DOHH2 (cell line): ENCODE measurements at regions not wholly inside any gene's neighbourhood (a gene's known extent, or its start where the extent isn't known, plus 50 kb on each side); places are given as distances from the start of the nearest gene placed in this dataset.
"Not testable (repeated sequence)": the region's sequence is repeated elsewhere in the genome, so short reads cannot be mapped to it uniquely, and the experiment has no call there.

Experiments
- EZH2phosphoT487 ChIP-seq: fragments of 200-600 bp; sonication (generic); IDR thresholded peaks from 2 replicates; pipeline ENCODE4 v1.6.1; 2017; ENCODE audit warnings: borderline replicate concordance, mild to moderate bottlenecking, antibody characterized with exemption, low read length, moderate library complexity, mixed read lengths
- TF ChIP-seq, protein P1 (sequence below): fragments of 200-600 bp; sonication (generic); IDR thresholded peaks from one replicate; pipeline ENCODE4 v1.5.1; 2014; ENCODE audit warnings: antibody characterized with exemption, mild to moderate bottlenecking, low read depth, low read length; ENCODE audit not compliant: poor library complexity, severe bottlenecking

DNA sequence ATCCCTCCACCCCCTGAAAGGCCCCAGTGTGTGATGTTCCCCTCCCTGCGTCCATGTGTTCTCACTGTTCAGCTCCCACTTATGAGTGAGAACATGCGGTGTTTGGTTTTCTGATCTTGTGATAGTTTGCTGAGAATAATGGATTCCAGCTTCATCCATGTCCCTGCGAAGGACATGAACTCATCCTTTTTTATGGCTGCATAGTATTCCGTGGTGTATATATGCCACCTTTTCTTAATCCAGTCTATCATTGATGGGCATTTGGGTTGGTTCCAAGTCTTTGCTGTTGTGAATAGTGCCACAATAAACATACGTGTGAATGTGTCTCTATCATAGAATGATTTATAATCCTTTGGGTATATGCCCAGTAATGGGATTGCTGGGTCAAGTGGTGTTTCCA is 55.8 kb upstream of the IRX2 start:
- TF ChIP-seq, protein P1, sequence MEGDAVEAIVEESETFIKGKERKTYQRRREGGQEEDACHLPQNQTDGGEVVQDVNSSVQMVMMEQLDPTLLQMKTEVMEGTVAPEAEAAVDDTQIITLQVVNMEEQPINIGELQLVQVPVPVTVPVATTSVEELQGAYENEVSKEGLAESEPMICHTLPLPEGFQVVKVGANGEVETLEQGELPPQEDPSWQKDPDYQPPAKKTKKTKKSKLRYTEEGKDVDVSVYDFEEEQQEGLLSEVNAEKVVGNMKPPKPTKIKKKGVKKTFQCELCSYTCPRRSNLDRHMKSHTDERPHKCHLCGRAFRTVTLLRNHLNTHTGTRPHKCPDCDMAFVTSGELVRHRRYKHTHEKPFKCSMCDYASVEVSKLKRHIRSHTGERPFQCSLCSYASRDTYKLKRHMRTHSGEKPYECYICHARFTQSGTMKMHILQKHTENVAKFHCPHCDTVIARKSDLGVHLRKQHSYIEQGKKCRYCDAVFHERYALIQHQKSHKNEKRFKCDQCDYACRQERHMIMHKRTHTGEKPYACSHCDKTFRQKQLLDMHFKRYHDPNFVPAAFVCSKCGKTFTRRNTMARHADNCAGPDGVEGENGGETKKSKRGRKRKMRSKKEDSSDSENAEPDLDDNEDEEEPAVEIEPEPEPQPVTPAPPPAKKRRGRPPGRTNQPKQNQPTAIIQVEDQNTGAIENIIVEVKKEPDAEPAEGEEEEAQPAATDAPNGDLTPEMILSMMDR: not testable (repeated sequence)
- TF ChIP-seq EZH2phosphoT487: not testable (repeated sequence)
